ENCODE measurements at regions not wholly inside any gene's neighbourhood (a gene's known extent, or its start where the extent isn't known, plus 50 kb on each side); places are given as distances from the start of the nearest gene placed in this dataset.
"Not testable (repeated sequence)": the region's sequence is repeated elsewhere in the genome, so short reads cannot be mapped to it uniquely, and the experiment has no call there.

GRCh38 chr15:25568751-25569150 lies 129.9 kb upstream of the UBE3A start:
- no peaks in the 10 kb centered on the region for H4K20me1 ChIP-seq (replicated peaks; ENCODE audit: control insufficient read depth, extremely low read depth, insufficient read depth, low read length)
- H3K9me3 ChIP-seq (replicated peaks; ENCODE audit: control insufficient read depth, insufficient read depth, low read length): peaks cover 8% of the 10 kb centered on the region
- no peak for TF ChIP-seq JUN (IDR thresholded peaks at IDR 0.05; ENCODE audit: borderline replicate concordance, insufficient read depth, insufficient read length, low read depth)
- TF ChIP-seq GATA2 (IDR thresholded peaks at IDR 0.05; ENCODE audit: insufficient read depth, insufficient read length, low read depth, low read length): no peak
- TF ChIP-seq FOS (IDR thresholded peaks at IDR 0.05; ENCODE audit: borderline replicate concordance, insufficient read depth, low read length): no peak
- no peak for TF ChIP-seq POLR2A (IDR thresholded peaks at IDR 0.05; ENCODE audit: low read depth, low read length)
- TF ChIP-seq POLR2AphosphoS5 (IDR thresholded peaks at IDR 0.05; ENCODE audit: insufficient read depth, low read depth, low read length): no peak
- TF ChIP-seq MYC (IDR thresholded peaks at IDR 0.05; ENCODE audit: low read depth, low read length): no peak
- TF ChIP-seq MAX (IDR thresholded peaks at IDR 0.05; ENCODE audit: insufficient read depth, insufficient read length): no peak
- TF ChIP-seq EZH2 (IDR thresholded peaks at IDR 0.05; ENCODE audit: borderline replicate concordance, low read depth, low read length, severe bottlenecking): no peak
- TF ChIP-seq CTCF (IDR thresholded peaks at IDR 0.05; ENCODE audit: extremely low read depth in 1 of 2, insufficient read depth in 1 of 2, low read depth in 1 of 2, low read length in 2 of 2): no peak
- no peaks in the 10 kb centered on the region for H3K27me3 ChIP-seq (ENCODE audit: control insufficient read depth in 2 of 2, insufficient read depth in 2 of 2, low read length in 2 of 2)
- intact Hi-C loops (cut with micrococcal nuclease) (no loop called here), dilution Hi-C loops (cut with MboI; ENCODE audit: extremely low pct_ligation_motif_present, low sequenced_read_pairs) (no loop called here)
- no peak overlapping the region for H3K9ac ChIP-seq (replicated peaks; ENCODE audit: extremely low read depth, insufficient read depth, low read length)
- BruUV-seq (replicated peaks): no TSS peak
- H3K4me2 ChIP-seq (ENCODE audit: insufficient read depth, low read length): no peak overlapping the region
- no peak overlapping the region for H2AFZ ChIP-seq (ENCODE audit: low read depth, low read length)
- H3K79me2 ChIP-seq (ENCODE audit: control insufficient read depth, insufficient read depth, low read length): no peaks in the 10 kb centered on the region
- FAIRE-seq (no peak), DNase-seq (ENCODE audit: low read depth, low spot score) (no peak)
- H3K4me3 ChIP-seq (replicated peaks in 1 of 3; ENCODE audit: insufficient read depth in 1 of 3, low read depth in 1 of 3, low read length in 3 of 3): no peak overlapping the region
- no peaks in the 10 kb centered on the region for H3K4me1 ChIP-seq (ENCODE audit: control insufficient read depth, extremely low read depth, insufficient read depth, low read length)
- H3K36me3 ChIP-seq (ENCODE audit: control insufficient read depth in 2 of 2, extremely low read depth in 1 of 2, insufficient read depth in 2 of 2, low read length in 2 of 2): no peaks in the 10 kb centered on the region
- no peaks in the 10 kb centered on the region for H3K9me1 ChIP-seq (replicated peaks; ENCODE audit: control insufficient read depth, extremely low read depth, insufficient read depth, low read length)
- H3K27ac ChIP-seq (ENCODE audit: insufficient read depth, low read depth, low read length): no peak overlapping the region
- POLR2A ChIA-PET: no interaction called here
- CTCF ChIA-PET: no interaction called here

- H3K4me2 ChIP-seq (ENCODE audit: insufficient read depth, low read length); FAIRE-seq; dilution Hi-C loops (cut with MboI; ENCODE audit: extremely low pct_ligation_motif_present, low sequenced_read_pairs); H3K27ac ChIP-seq (ENCODE audit: insufficient read depth, low read depth, low read length); H3K79me2 ChIP-seq (ENCODE audit: control insufficient read depth, insufficient read depth, low read length); H3K4me3 ChIP-seq (replicated peaks in 1 of 3; ENCODE audit: insufficient read depth in 1 of 3, low read depth in 1 of 3, low read length in 3 of 3); H3K4me1 ChIP-seq (ENCODE audit: control insufficient read depth, extremely low read depth, insufficient read depth, low read length); intact Hi-C loops (cut with micrococcal nuclease); BruUV-seq (replicated peaks); H3K9ac ChIP-seq (replicated peaks; ENCODE audit: extremely low read depth, insufficient read depth, low read length); H4K20me1 ChIP-seq (replicated peaks; ENCODE audit: control insufficient read depth, extremely low read depth, insufficient read depth, low read length); DNase-seq (ENCODE audit: low read depth, low spot score); H2AFZ ChIP-seq (ENCODE audit: low read depth, low read length); H3K36me3 ChIP-seq (ENCODE audit: control insufficient read depth in 2 of 2, extremely low read depth in 1 of 2, insufficient read depth in 2 of 2, low read length in 2 of 2); H3K27me3 ChIP-seq (ENCODE audit: control insufficient read depth in 2 of 2, insufficient read depth in 2 of 2, low read length in 2 of 2); H3K9me1 ChIP-seq (replicated peaks; ENCODE audit: control insufficient read depth, extremely low read depth, insufficient read depth, low read length); H3K9me3 ChIP-seq (replicated peaks; ENCODE audit: control insufficient read depth, insufficient read depth, low read length); POLR2A ChIA-PET; CTCF ChIA-PET: not testable (repeated sequence)
Measured at GRCh38 chr15:25566545-25566944, 127.7 kb upstream of the UBE3A start.
